Heart right ventricle (tissue), 16 donors: ENCODE measurements at regions not wholly inside any gene's neighbourhood (a gene's known extent, or its start where the extent isn't known, plus 50 kb on each side); places are given as distances from the start of the nearest gene placed in this dataset.
A peak's percentile ranks its signal among the peaks of the same experiment; 100 is the strongest.

ENCODE experiments used
- ATAC-seq, 8 donors: fragments of 200-7000 bp; cut with Tn5 transposase; one replicate each; pipeline ENCODE4 v1.9.1; 2020; ENCODE audit warnings: mild to moderate bottlenecking in 8 of 8, moderate library complexity in 8 of 8, moderate number of reproducible peaks in 1 of 8
- DNase-seq, 2 donors: peaks; one replicate each; pipeline ENCODE4 v3.0.0-alpha.2; 2020
- H3K27ac ChIP-seq, 10 donors: fragments of 200-600 bp; sonication (generic) in 2 of 10; one replicate each; pipeline versions ENCODE4 v1.5.0 to v1.8.0; 2020 to 2022; ENCODE audit warnings: mild to moderate bottlenecking in 3 of 10
- H3K27me3 ChIP-seq, 7 donors: fragments of 200-600 bp; one replicate each; pipeline ENCODE4 v1.8.0; 2021 to 2022; ENCODE audit warnings: mild to moderate bottlenecking in 2 of 7
- H3K36me3 ChIP-seq, 9 donors: fragments of 200-600 bp; sonication (generic) in 1 of 9; one replicate each; pipeline versions ENCODE4 v1.5.0 to v1.8.0; 2020 to 2022; ENCODE audit warnings: mild to moderate bottlenecking in 2 of 9
- H3K4me1 ChIP-seq, 9 donors: fragments of 200-600 bp; sonication (generic) in 1 of 9; one replicate each; pipeline versions ENCODE4 v1.5.0 to v1.8.0; 2020 to 2022; ENCODE audit warnings: mild to moderate bottlenecking in 4 of 9
- H3K4me3 ChIP-seq, 10 donors: fragments of 200-600 bp; sonication (generic) in 2 of 10; one replicate each; pipeline versions ENCODE4 v1.5.0 to v1.8.0; 2020 to 2022; ENCODE audit warnings: mild to moderate bottlenecking in 7 of 10, moderate library complexity in 2 of 10
- H3K9me3 ChIP-seq, 11 donors: fragments of 200-600 bp in 10 of 11; sonication (generic) in 2 of 11; one replicate each; pipeline versions ENCODE4 v1.5.0 to v1.8.0; 2013 to 2022; ENCODE audit warnings: mild to moderate bottlenecking in 2 of 11, control low read depth in 1 of 11, moderate library complexity in 1 of 11
- CTCF ChIP-seq, 9 donors: fragments of 200-600 bp; sonication (generic) in 2 of 9; IDR thresholded peaks; one replicate each; pipeline versions ENCODE4 v1.5.0 to v1.8.0; 2021 to 2022; ENCODE audit warnings: antibody characterized with exemption in 9 of 9, mild to moderate bottlenecking in 5 of 9, moderate library complexity in 1 of 9
- WGBS, 2 donors: extraction: QIAGEN DNeasy Blood & Tissue Kit; methylation state at CpG; one replicate each; pipeline ENCODE4 v1.1.7; 2013; ENCODE audit warnings: inconsistent platforms in 1 of 2; 5-methylcytosine and 5-hydroxymethylcytosine counted together
- intact Hi-C, 10 donors: fragments of 100-400 bp; cut with DNase I; formaldehyde crosslinking; loops; one replicate each; pipeline versions ENCODE4 v1.11.1 to v1.14.2; 2022
- donor health status: Arrhythmogenic right ventricular cardiomyopathy.
- donor health status: ischemic (EF 13 %, LVEDD 7.1; RV severe dilation, severe dysfunction).
- donor health status: healthy with polysubstance abuse.
- donor health status: DM: no; HTN: yes; CAD: no.
- donor health status: DM: no; HTN: no; CAD: no.
- donor health status: ischemic (EF 25% LVEDD 6.9; RV normal size, moderate dysfunction).
- donor health status: ischemic (EF 25% LVEDD 5.7; RV mildly dilated, moderate dysfunction).
- donor health status: healthy.
- donor health status: DM: yes; HTN: yes; CAD: no.
- donor health status: Ischemic cardiomyopathy.
- donor health status: ischemic (EF 35%, LVEDD 5.7; RV mildly dilated, moderate dysfunction).
- donor health status: nonischemic (EF 11% LVEDD 7.7; RV severe dilation, severe dysfunction).
- donor health status: DM: yes; HTN: yes; CAD: no.
- donor health status: PGD.
- donor health status: ischemic (EF 29% LVEDD 5.4; RV normal size, mild dysfunction).
- donor health status: nonischemic (EF 23%, LVEDD 6.1; RV moderate dilation, normal function).

DNA sequence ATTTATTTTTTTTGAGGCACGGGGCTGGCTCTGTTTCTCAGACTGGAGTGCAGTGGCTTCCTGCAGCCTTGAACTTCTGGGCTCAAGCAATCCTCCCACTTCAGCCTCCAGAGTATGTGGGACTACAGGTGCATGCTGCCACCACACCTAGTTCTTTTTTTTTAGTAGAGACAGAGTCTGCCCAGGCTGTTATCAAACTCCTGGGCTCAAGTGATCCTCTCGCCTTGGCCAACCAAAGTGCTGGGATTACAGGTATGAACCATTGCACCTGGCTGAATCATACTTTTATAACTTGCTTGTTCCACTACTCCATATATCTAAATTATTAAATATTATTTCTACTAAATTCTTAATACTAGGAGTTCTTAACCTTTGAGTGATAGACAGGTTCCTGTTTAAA is 111.6 kb downstream of the BTG1 start:
- H3K4me1 ChIP-seq = peaks cover 0 to 72% (median 30%) of the 10 kb centered on the region in 9 donors
- intact Hi-C loops = loop anchor here in 1 of 10 donors (5.0 to 10.0 kb wide), 2 partner anchors 108 to 211 kb away; no protein-coding TSS in a partner anchor
- WGBS, 2 donors = 72 to 82% methylated on average over 2 of the region's 2 CpGs

DNA sequence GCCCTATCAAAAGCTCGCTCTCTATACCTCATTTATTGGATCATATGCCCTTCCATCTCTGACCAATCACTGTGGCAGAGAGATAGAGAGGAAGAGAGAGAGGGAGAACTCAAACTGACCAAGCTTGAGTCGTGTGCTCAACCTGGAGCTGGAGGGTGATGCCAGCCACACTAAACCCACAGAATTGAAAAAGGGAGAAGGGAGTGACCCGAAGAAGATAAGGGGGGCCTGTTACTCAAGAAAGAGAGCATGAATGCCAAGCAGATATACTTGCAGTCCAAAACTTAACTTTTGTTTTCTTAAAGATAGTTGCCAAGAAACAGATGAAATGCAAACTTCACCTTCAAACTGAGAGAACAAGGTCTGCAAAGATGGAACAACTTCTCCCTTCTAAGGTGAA is 112.7 kb downstream of the BTG1 start:
- Histone ChIP-seq H3K4me3 (no peak overlapping the region), H3K4me1 (peaks cover 0 to 71% (median 30%) of the 10 kb centered on the region in 9 donors), H3K27me3 (no peaks in the 10 kb centered on the region), H3K9me3 (no peaks in the 10 kb centered on the region), H3K36me3 (no peaks in the 10 kb centered on the region), H3K27ac (peak overlapping the region in 1 of 10 donors; percentile 74)
- ATAC-seq (no peak), DNase-seq (no peak)
- no peak for TF ChIP-seq CTCF (IDR thresholded peaks at IDR 0.05)
- intact Hi-C loops = loop anchor here in 1 of 10 donors (5.0 to 10.0 kb wide), 2 partner anchors 109 to 212 kb away; no protein-coding TSS in a partner anchor
- whole genome bisulfite sequencing, 2 donors = 81 to 82% methylated on average over 3 of the region's 3 CpGs

More for the DNA sequence above, 111.6 kb downstream of the BTG1 start:
- peak overlapping the region in 4 of 10 donors; percentile 24 to 74 (median 59) for H3K27ac ChIP-seq
- no peaks in the 10 kb centered on the region for H3K36me3 ChIP-seq
- DNase-seq (no peak), ATAC-seq (no peak)
- no peak overlapping the region for H3K4me3 ChIP-seq
- no peaks in the 10 kb centered on the region for H3K27me3 ChIP-seq
- no peaks in the 10 kb centered on the region for H3K9me3 ChIP-seq
- no peak for TF ChIP-seq CTCF (IDR thresholded peaks at IDR 0.05)

GRCh38 chr12:92032101-92032500 is 113.5 kb downstream of the BTG1 start:
- DNase-seq = no peak
- Histone ChIP-seq H3K4me3 (no peak overlapping the region), H3K36me3 (no peaks in the 10 kb centered on the region), H3K4me1 (peaks cover 0 to 69% (median 30%) of the 10 kb centered on the region in 9 donors), H3K27ac (peak overlapping the region in 5 of 10 donors; percentile 2 to 74 (median 42)), H3K9me3 (no peaks in the 10 kb centered on the region), H3K27me3 (no peaks in the 10 kb centered on the region)
- intact Hi-C loops = loop anchor here in 1 of 10 donors (5.0 to 10.0 kb wide), 2 partner anchors 110 to 213 kb away; no protein-coding TSS in a partner anchor
- no peak for TF ChIP-seq CTCF (IDR thresholded peaks at IDR 0.05)
- WGBS, 2 donors = 31 to 86% methylated on average over 1 of the region's 1 CpG
- no peak for ATAC-seq

DNA sequence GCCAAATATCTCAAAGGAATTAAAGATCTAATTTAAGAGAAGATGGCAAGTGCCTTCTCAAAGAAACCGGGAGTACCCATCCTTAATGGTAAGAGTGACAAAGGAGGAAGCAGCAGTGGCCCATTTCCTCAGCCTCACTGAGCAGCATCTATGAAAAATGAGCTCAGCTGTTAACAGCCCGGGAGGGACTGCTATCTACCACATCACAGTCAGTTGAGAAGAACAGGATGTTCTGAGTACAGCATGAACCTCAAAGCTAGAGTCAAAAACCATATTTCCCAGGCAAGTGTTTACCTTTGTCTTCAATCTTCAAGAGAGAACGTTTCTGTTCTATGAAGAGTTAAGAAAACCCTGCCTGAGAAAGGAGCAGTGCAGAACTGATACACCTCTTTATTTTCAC is 115.0 kb downstream of the BTG1 start:
- H3K27me3 ChIP-seq = no peaks in the 10 kb centered on the region
- peak overlapping the region in 1 of 10 donors; percentile 12 for H3K4me3 ChIP-seq
- TF ChIP-seq CTCF (IDR thresholded peaks at IDR 0.05) = no peak
- peak overlapping the region; percentile 10 to 74 (median 53) for H3K27ac ChIP-seq
- intact Hi-C loops = loop anchor here in 1 of 10 donors (5.0 to 10.0 kb wide), 2 partner anchors 112 to 214 kb away; no protein-coding TSS in a partner anchor
- 14 to 32% methylated on average over 3 of the region's 3 CpGs for WGBS, 2 donors
- H3K9me3 ChIP-seq = no peaks in the 10 kb centered on the region
- no peaks in the 10 kb centered on the region for H3K36me3 ChIP-seq
- H3K4me1 ChIP-seq = peaks cover 0 to 58% (median 22%) of the 10 kb centered on the region in 9 donors
- ATAC-seq (peak; percentile 64 to 96 (median 85)), DNase-seq (no peak)
